Left lung (tissue), 4 donors: ENCODE measurements at regions not wholly inside any gene's neighbourhood (a gene's known extent, or its start where the extent isn't known, plus 50 kb on each side); places are given as distances from the start of the nearest gene placed in this dataset.
A peak's percentile ranks its signal among the peaks of the same experiment; 100 is the strongest.

Experiments used
- ATAC-seq: fragments of 200-7000 bp; cut with Tn5 transposase; one replicate; pipeline ENCODE4 v1.9.1; 2020; ENCODE audit warnings: moderate library complexity
- DNase-seq, 4 donors: peaks; one replicate each; pipeline ENCODE4 v3.0.0-alpha.2; 2013 to 2020
- H3K27ac ChIP-seq, 2 donors: fragments of 200-600 bp; sonication (generic) in 1 of 2; one replicate each; pipeline versions ENCODE4 v1.5.0 to v1.8.0; 2020 to 2021
- H3K27me3 ChIP-seq, 2 donors: fragments of 200-600 bp; sonication (generic) in 1 of 2; one replicate each; pipeline versions ENCODE4 v1.5.0 to v1.8.0; 2020 to 2021
- H3K36me3 ChIP-seq, 2 donors: fragments of 200-600 bp; sonication (generic) in 1 of 2; one replicate each; pipeline versions ENCODE4 v1.5.0 to v1.8.0; 2020 to 2021
- H3K4me1 ChIP-seq, 2 donors: fragments of 200-600 bp; one replicate each; pipeline ENCODE4 v1.8.0; 2021
- H3K4me3 ChIP-seq, 2 donors: fragments of 200-600 bp; sonication (generic) in 1 of 2; one replicate each; pipeline versions ENCODE4 v1.5.0 to v1.8.0; 2020 to 2021; ENCODE audit warnings: mild to moderate bottlenecking in 1 of 2
- H3K9me3 ChIP-seq, 2 donors: fragments of 200-600 bp; sonication (generic) in 1 of 2; one replicate each; pipeline versions ENCODE4 v1.5.0 to v1.8.0; 2020 to 2021
- CTCF ChIP-seq, 2 donors: fragments of 200-600 bp; sonication (generic) in 1 of 2; IDR thresholded peaks; one replicate each; pipeline versions ENCODE4 v1.5.0 to v1.8.0; 2021; ENCODE audit warnings: antibody characterized with exemption in 2 of 2
- intact Hi-C, 2 donors: fragments of 100-400 bp; cut with DNase I; formaldehyde crosslinking; loops; one replicate each; pipeline versions ENCODE4 v1.11.2 to v1.14.2; 2022
- donor health status: DM: no; HTN: yes; CAD: no.
- donor health status: DM: no; HTN: no; CAD: no.

GRCh38 chr2:199659207-199659606 is 191.8 kb downstream of the FTCDNL1 start:
- Histone ChIP-seq H3K36me3 (no peaks in the 10 kb centered on the region), H3K4me3 (no peak overlapping the region), H3K27me3 (peaks cover 0 to 26% of the 10 kb centered on the region in 2 donors), H3K9me3 (peaks cover 0 to 5% of the 10 kb centered on the region in 2 donors), H3K4me1 (no peaks in the 10 kb centered on the region), H3K27ac (no peak overlapping the region)
- DNase-seq (peak; percentile 34 to 80 (median 49)), ATAC-seq (peak; percentile 31)
- no peak for TF ChIP-seq CTCF (IDR thresholded peaks at IDR 0.05)
- intact Hi-C loops, result no loop called here

DNA sequence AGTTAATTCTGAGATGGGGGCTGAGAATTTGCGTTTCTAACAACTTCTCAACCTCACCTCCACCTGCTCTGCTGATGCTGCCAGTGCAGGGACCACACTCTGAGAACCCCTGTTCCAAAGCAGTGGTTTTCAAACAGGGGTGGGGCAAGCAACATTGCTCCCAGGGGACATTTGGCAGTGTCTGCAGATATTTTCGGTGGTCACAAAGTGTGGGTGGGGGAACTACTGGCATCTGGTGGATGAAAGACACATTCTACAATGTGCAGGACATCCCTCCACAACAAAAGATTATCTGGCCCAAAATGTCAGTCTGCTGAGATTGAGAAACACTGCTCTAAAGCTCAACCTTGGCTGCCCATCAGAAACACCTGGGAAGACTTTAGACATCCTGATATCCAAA is 188.7 kb upstream of the SATB2 start:
- no peak overlapping the region for H3K4me3 ChIP-seq
- ATAC-seq (no peak), DNase-seq (no peak)
- no peaks in the 10 kb centered on the region for H3K27me3 ChIP-seq
- no peaks in the 10 kb centered on the region for H3K36me3 ChIP-seq
- no peak overlapping the region for H3K27ac ChIP-seq
- no peak for TF ChIP-seq CTCF (IDR thresholded peaks at IDR 0.05)
- intact Hi-C loops, result no loop called here
- H3K9me3 ChIP-seq, result no peaks in the 10 kb centered on the region
- no peaks in the 10 kb centered on the region for H3K4me1 ChIP-seq

GRCh38 chr2:199631129-199631528 is 173.4 kb upstream of the SATB2 start:
- Histone ChIP-seq H3K4me3 (no peak overlapping the region), H3K9me3 (no peaks in the 10 kb centered on the region), H3K27me3 (peaks cover 0 to 42% of the 10 kb centered on the region in 2 donors), H3K4me1 (no peaks in the 10 kb centered on the region), H3K27ac (no peak overlapping the region), H3K36me3 (no peaks in the 10 kb centered on the region)
- TF ChIP-seq CTCF (IDR thresholded peaks at IDR 0.05), result no peak
- intact Hi-C loops, result no loop called here
- ATAC-seq (peak; percentile 85), DNase-seq (peak in 2 of 4 donors; percentile 4 to 25)

DNA sequence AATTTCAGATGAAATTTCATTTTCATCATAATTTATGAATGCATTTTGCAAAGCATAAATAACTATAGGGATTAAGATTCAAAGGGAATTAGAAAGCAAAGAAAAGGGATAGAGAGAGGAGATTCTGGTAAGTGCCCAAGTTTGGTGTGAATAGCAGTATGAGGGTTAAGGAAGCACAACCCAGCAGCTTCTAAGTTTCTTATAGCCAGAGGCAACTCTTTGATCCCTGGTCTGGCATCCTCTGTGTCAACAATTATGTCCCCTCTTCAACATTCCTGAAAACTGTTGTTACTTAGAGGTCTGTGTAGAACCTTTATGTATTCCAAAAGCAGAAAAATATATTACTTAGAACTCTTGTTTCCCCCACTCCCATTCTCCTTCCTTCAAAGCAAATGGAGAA is 171.6 kb upstream of the SATB2 start:
- no peaks in the 10 kb centered on the region for H3K9me3 ChIP-seq
- no peak for ATAC-seq
- intact Hi-C loops, result no loop called here
- no peaks in the 10 kb centered on the region for H3K36me3 ChIP-seq
- TF ChIP-seq CTCF (IDR thresholded peaks at IDR 0.05), result no peak
- no peaks in the 10 kb centered on the region for H3K4me1 ChIP-seq
- H3K4me3 ChIP-seq, result no peak overlapping the region
- H3K27me3 ChIP-seq, result peaks cover 0 to 39% of the 10 kb centered on the region in 2 donors
- DNase-seq, result no peak
- H3K27ac ChIP-seq, result no peak overlapping the region

DNA sequence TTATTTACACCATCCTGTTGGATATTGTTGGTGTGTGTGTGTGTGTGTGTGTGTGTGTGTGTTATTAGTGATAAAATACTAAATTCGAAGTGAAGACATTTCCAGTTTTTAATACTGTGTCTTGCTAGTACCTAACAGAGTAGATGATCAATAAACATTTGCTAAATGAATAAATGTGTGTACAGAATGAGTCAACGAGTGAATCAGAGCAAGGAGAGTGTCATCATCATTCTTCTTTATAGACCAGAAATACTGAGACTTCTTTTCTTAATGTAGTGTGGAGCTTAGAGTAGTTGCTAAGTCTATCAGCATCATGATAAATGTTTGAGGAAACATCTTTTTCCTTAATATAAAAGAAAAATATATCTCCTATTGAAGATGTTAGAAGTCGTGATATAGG is 169.7 kb upstream of the SATB2 start:
- ATAC-seq (no peak), DNase-seq (no peak)
- no peaks in the 10 kb centered on the region for H3K4me1 ChIP-seq
- H3K4me3 ChIP-seq, result no peak overlapping the region
- no peak for TF ChIP-seq CTCF (IDR thresholded peaks at IDR 0.05)
- no peaks in the 10 kb centered on the region for H3K36me3 ChIP-seq
- H3K27ac ChIP-seq, result no peak overlapping the region
- H3K27me3 ChIP-seq, result peaks cover 0 to 30% of the 10 kb centered on the region in 2 donors
- intact Hi-C loops, result no loop called here
- no peaks in the 10 kb centered on the region for H3K9me3 ChIP-seq
